Endothelial cell (in vitro differentiated cells): ENCODE measurements at regions not wholly inside any gene's neighbourhood (a gene's known extent, or its start where the extent isn't known, plus 50 kb on each side); places are given as distances from the start of the nearest gene placed in this dataset.
"Not testable (repeated sequence)": the region's sequence is repeated elsewhere in the genome, so short reads cannot be mapped to it uniquely, and the experiment has no call there.

Experiments used
- DNase-seq: peaks from one replicate; pipeline ENCODE4 v3.0.0; 2021; ENCODE audit warnings: low spot score
- H3K27ac Mint-ChIP-seq: one replicate; pipeline ENCODE4 v1.8.0; 2021; ENCODE audit warnings: mixed read lengths, inconsistent platforms; ENCODE audit not compliant: unreplicated experiment
- H3K27me3 Mint-ChIP-seq: one replicate; pipeline ENCODE4 v1.8.0; 2021; ENCODE audit warnings: mild to moderate bottlenecking, moderate library complexity, mixed read lengths, inconsistent platforms; ENCODE audit not compliant: unreplicated experiment
- H3K36me3 Mint-ChIP-seq: one replicate; pipeline ENCODE4 v1.8.0; 2021; ENCODE audit warnings: mild to moderate bottlenecking, low read depth, mixed read lengths, inconsistent platforms; ENCODE audit not compliant: unreplicated experiment
- H3K4me1 Mint-ChIP-seq: one replicate; pipeline ENCODE4 v1.8.0; 2021; ENCODE audit warnings: mild to moderate bottlenecking, mixed read lengths, inconsistent platforms; ENCODE audit not compliant: unreplicated experiment
- H3K4me3 Mint-ChIP-seq: one replicate; pipeline ENCODE4 v1.8.0; 2021; ENCODE audit warnings: mild to moderate bottlenecking, mixed read lengths, inconsistent platforms; ENCODE audit not compliant: unreplicated experiment
- H3K9me3 Mint-ChIP-seq: one replicate; pipeline ENCODE4 v1.8.0; 2021; ENCODE audit warnings: mixed read lengths, inconsistent platforms; ENCODE audit not compliant: unreplicated experiment
- CTCF ChIP-seq: fragments of 200-600 bp; sonication (generic); IDR thresholded peaks from one replicate; pipeline ENCODE4 v1.5.0; 2021; ENCODE audit warnings: antibody characterized with exemption; ENCODE audit not compliant: unreplicated experiment

- not testable (repeated sequence) for DNase-seq, H3K4me1 Mint-ChIP-seq, H3K36me3 Mint-ChIP-seq, H3K27ac Mint-ChIP-seq, H3K27me3 Mint-ChIP-seq, H3K9me3 Mint-ChIP-seq, H3K4me3 Mint-ChIP-seq
These were observed 51.9 kb downstream of the DIPK2A start for GRCh38 chr3:144023543-144023942.

GRCh38 chr3:144028798-144029411 is 57.3 kb downstream of the DIPK2A start:
- Mint-ChIP-seq H3K9me3 (no peaks in the 10 kb centered on the region), H3K27ac (no peak overlapping the region), H3K27me3 (no peaks in the 10 kb centered on the region), H3K4me3 (no peak overlapping the region), H3K4me1 (no peaks in the 10 kb centered on the region), H3K36me3 (no peaks in the 10 kb centered on the region)
- no peak for TF ChIP-seq CTCF
- DNase-seq = no peak

GRCh38 chr3:144029769-144030168 is 58.1 kb downstream of the DIPK2A start:
- no peak overlapping the region for H3K4me3 Mint-ChIP-seq
- TF ChIP-seq CTCF = no peak
- DNase-seq = no peak
- H3K27ac Mint-ChIP-seq = no peak overlapping the region
- no peaks in the 10 kb centered on the region for H3K9me3 Mint-ChIP-seq
- no peaks in the 10 kb centered on the region for H3K4me1 Mint-ChIP-seq
- no peaks in the 10 kb centered on the region for H3K27me3 Mint-ChIP-seq
- H3K36me3 Mint-ChIP-seq = no peaks in the 10 kb centered on the region

- no peak overlapping the region for H3K4me3 Mint-ChIP-seq
- H3K9me3 Mint-ChIP-seq = no peaks in the 10 kb centered on the region
- no peak for TF ChIP-seq CTCF
- H3K27me3 Mint-ChIP-seq = no peaks in the 10 kb centered on the region
- H3K27ac Mint-ChIP-seq = no peak overlapping the region
- no peaks in the 10 kb centered on the region for H3K4me1 Mint-ChIP-seq
- DNase-seq = no peak
- H3K36me3 Mint-ChIP-seq = no peaks in the 10 kb centered on the region
These were observed 60.3 kb downstream of the DIPK2A start for GRCh38 chr3:144031938-144032337.

GRCh38 chr3:144032531-144033239 is 61.1 kb downstream of the DIPK2A start:
- Mint-ChIP-seq H3K4me3 (no peak overlapping the region), H3K27ac (no peak overlapping the region), H3K27me3 (no peaks in the 10 kb centered on the region), H3K9me3 (no peaks in the 10 kb centered on the region), H3K36me3 (no peaks in the 10 kb centered on the region), H3K4me1 (no peaks in the 10 kb centered on the region)
- TF ChIP-seq CTCF = no peak
- no peak for DNase-seq
